Prostate gland (tissue), 2 donors: ENCODE measurements at regions not wholly inside any gene's neighbourhood (a gene's known extent, or its start where the extent isn't known, plus 50 kb on each side); places are given as distances from the start of the nearest gene placed in this dataset.

Experiments
- DNase-seq: peaks from one replicate; pipeline ENCODE4 v3.0.0-alpha.2; 2019; ENCODE audit warnings: low spot score
- H3K27ac ChIP-seq, 2 donors: fragments of 200-600 bp; sonication (generic); 2 replicates each; pipeline ENCODE4 v1.5.1; 2017 to 2019
- H3K27me3 ChIP-seq: fragments of 200-600 bp; sonication (generic); replicated peaks from 2 replicates; pipeline ENCODE4 v1.5.1; 2019; ENCODE audit not compliant: insufficient read depth
- H3K36me3 ChIP-seq, 2 donors: fragments of 200-600 bp; sonication (generic); 1 replicate in 1 of 2; 2 replicates in 1 of 2; pipeline versions ENCODE4 v1.5.1 to v1.8.1; 2017 to 2019
- H3K4me1 ChIP-seq: fragments of 200-600 bp; sonication (generic); replicated peaks from 2 replicates; pipeline ENCODE4 v1.5.1; 2019
- H3K4me3 ChIP-seq, 2 donors: fragments of 200-600 bp; sonication (generic); 2 replicates each; pipeline ENCODE4 v1.5.1; 2017 to 2019
- H3K9me3 ChIP-seq: fragments of 200-600 bp; sonication (generic); 2 replicates; pipeline ENCODE4 v1.5.1; 2017
- POLR2A ChIP-seq: fragments of 450-650 bp; IDR thresholded peaks from one replicate; pipeline ENCODE4 v1.6.1; 2016; ENCODE audit warnings: antibody characterized with exemption, mild to moderate bottlenecking
- POLR2AphosphoS5 ChIP-seq: sonication (generic); formaldehyde crosslinking; IDR thresholded peaks from one replicate; pipeline ENCODE4 v1.6.1; 2017; ENCODE audit warnings: antibody characterized with exemption
- WGBS: methylation state at CpG from one replicate; pipeline ENCODE4 v1.1.5; 2018; 5-methylcytosine and 5-hydroxymethylcytosine counted together
- intact Hi-C: fragments of 100-400 bp; cut with DNase I; formaldehyde crosslinking; loops from one replicate; pipeline ENCODE4 v1.14.2; 2022
- TF ChIP-seq, protein P1 (sequence below), 4 experiments: fragments of 200-600 bp in 2 of 4; fragments of 450-650 bp in 2 of 4; sonication (generic) in 2 of 4; IDR thresholded peaks; 1 replicate in 3 of 4; 2 replicates in 1 of 4; pipeline ENCODE4 v1.5.1; 2016 to 2019; ENCODE audit warnings: antibody characterized with exemption in 4 of 4, mild to moderate bottlenecking in 2 of 4, moderate library complexity in 2 of 4

DNA sequence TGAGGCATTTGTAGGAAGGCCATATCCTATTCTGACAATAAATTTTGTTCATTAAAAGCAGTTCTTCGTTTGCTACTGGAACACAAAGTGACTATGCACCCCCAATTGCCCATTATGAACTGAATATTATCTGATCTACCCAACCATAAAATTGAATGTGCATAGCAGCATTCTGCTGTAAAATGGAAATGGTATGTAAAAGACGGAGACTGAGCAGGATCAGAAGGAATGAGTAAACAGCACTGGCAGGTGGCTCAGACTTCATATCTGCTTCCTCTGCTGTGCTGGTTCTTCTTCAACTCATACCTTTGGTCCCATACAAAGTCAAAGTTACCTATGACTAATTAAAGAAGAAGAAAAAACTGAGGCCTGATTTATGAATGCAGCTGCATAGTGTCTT is 339.5 kb downstream of the PLA2G4A start:
- Histone ChIP-seq H3K27ac (no peak overlapping the region), H3K27me3 (no peaks in the 10 kb centered on the region), H3K9me3 (no peaks in the 10 kb centered on the region), H3K36me3 (no peaks in the 10 kb centered on the region), H3K4me3 (no peak overlapping the region), H3K4me1 (no peaks in the 10 kb centered on the region)
- TF ChIP-seq POLR2A (no peak), POLR2AphosphoS5 (no peak)
- TF ChIP-seq, protein P1, sequence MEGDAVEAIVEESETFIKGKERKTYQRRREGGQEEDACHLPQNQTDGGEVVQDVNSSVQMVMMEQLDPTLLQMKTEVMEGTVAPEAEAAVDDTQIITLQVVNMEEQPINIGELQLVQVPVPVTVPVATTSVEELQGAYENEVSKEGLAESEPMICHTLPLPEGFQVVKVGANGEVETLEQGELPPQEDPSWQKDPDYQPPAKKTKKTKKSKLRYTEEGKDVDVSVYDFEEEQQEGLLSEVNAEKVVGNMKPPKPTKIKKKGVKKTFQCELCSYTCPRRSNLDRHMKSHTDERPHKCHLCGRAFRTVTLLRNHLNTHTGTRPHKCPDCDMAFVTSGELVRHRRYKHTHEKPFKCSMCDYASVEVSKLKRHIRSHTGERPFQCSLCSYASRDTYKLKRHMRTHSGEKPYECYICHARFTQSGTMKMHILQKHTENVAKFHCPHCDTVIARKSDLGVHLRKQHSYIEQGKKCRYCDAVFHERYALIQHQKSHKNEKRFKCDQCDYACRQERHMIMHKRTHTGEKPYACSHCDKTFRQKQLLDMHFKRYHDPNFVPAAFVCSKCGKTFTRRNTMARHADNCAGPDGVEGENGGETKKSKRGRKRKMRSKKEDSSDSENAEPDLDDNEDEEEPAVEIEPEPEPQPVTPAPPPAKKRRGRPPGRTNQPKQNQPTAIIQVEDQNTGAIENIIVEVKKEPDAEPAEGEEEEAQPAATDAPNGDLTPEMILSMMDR (IDR thresholded peaks at IDR 0.05), result no peak
- no peak for DNase-seq
- WGBS, result 16% methylated on average over 2 of the region's 2 CpGs
- intact Hi-C loops, result no loop called here

DNA sequence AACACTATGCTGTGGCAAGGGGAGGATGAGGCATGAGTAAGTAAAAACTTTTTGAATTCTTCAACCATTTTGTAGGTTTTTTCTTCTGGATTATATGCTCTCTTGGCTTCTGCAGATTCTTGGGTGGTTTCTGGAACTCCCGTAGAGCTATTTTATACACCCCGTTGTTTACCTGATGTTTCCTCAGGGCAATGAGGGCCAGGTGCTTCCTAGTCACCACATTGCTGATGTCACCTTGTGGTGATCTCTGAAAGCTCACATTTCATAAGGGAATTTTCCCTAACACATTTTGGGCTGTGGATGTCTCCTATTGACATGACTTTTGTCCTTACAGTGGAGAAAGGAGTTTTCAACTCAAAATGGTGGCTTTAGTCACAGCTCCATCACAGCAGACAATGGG is 356.6 kb downstream of the PLA2G4A start:
- Histone ChIP-seq H3K4me3 (no peak overlapping the region), H3K27me3 (no peaks in the 10 kb centered on the region), H3K27ac (no peak overlapping the region), H3K36me3 (no peaks in the 10 kb centered on the region), H3K9me3 (no peaks in the 10 kb centered on the region), H3K4me1 (no peaks in the 10 kb centered on the region)
- intact Hi-C loops, result no loop called here
- WGBS, result 59% methylated on average over 2 of the region's 2 CpGs
- TF ChIP-seq POLR2AphosphoS5 (no peak), POLR2A (no peak)
- TF ChIP-seq, protein P1 (IDR thresholded peaks at IDR 0.05), result no peak
- no peak for DNase-seq

DNA sequence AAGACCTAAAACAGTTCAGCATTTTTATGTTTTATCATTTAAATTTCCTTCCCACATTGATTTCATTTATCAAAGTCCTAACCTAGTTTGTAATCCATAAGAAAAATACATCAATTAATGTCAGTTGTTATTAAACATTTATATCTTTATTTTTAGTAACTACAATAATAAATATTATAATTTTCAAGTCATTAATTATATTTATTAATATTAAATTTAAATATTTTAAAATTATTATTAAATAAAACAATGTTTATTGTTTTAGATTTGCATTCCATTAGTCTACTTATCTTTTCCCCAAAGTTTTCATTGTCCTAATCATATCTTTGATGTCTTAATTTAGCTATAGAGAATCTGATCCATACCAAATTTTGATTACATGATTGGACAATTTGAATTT is 368.9 kb downstream of the PLA2G4A start:
- DNase-seq, result no peak
- H3K4me1 ChIP-seq, result no peaks in the 10 kb centered on the region
- TF ChIP-seq, protein P1 (IDR thresholded peaks at IDR 0.05), result no peak
- TF ChIP-seq POLR2AphosphoS5 (no peak), POLR2A (no peak)
- H3K36me3 ChIP-seq, result no peaks in the 10 kb centered on the region
- H3K27me3 ChIP-seq, result no peaks in the 10 kb centered on the region
- intact Hi-C loops, result no loop called here
- no peaks in the 10 kb centered on the region for H3K9me3 ChIP-seq
- no peak overlapping the region for H3K4me3 ChIP-seq
- H3K27ac ChIP-seq, result no peak overlapping the region

DNA sequence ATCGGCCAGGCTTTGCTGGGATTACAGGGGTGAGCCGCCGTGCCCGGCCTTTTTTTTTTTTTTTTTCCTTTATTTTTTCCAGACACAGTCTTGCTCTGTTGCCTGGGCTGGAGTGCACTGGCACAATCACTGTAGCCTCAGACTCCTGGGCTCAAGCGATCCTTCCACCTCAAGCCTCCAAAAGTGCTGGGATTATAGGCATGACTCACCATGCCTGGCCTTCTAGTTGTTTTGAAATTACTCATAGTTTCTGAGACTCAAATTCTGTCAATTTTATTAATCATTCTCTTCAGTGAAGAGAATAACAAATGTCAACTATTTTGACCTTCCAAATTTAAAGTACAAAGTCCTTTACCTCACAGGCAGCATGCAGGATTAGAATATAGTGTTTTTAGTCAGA is 374.5 kb downstream of the PLA2G4A start:
- WGBS, result 91% methylated on average over 5 of the region's 5 CpGs
- TF ChIP-seq POLR2AphosphoS5 (no peak), POLR2A (no peak)
- TF ChIP-seq, protein P1 (IDR thresholded peaks at IDR 0.05), result no peak
- intact Hi-C loops, result no loop called here

DNA sequence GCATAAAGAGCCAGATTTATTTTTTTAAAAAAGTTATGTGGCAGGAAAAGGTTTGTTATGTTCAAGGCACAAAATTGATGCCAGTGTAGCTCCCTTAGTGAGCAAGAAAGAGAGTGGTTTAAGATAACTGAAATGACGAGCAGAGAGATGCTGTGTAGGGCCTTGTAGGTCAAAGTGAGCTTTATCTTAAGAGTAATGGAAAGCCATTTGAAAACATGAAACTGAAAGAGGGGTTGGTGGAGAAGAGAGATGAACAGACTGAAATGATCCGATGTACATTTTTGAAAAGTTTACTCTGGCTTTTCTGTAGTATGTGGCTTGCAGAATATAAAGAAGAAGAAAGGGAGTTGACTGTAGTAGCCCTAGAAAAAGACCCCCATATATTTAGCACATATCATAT is 383.6 kb downstream of the PLA2G4A start:
- intact Hi-C loops, result no loop called here

More for the DNA sequence above, 374.5 kb downstream of the PLA2G4A start:
- H3K4me3 ChIP-seq, result no peak overlapping the region
- no peaks in the 10 kb centered on the region for H3K36me3 ChIP-seq
- DNase-seq, result no peak
- no peaks in the 10 kb centered on the region for H3K27me3 ChIP-seq
- H3K9me3 ChIP-seq, result no peaks in the 10 kb centered on the region
- no peak overlapping the region for H3K27ac ChIP-seq
- no peaks in the 10 kb centered on the region for H3K4me1 ChIP-seq

More for the DNA sequence above, 383.6 kb downstream of the PLA2G4A start:
- no peaks in the 10 kb centered on the region for H3K9me3 ChIP-seq
- no peak overlapping the region for H3K27ac ChIP-seq
- no peak overlapping the region for H3K4me3 ChIP-seq
- no peaks in the 10 kb centered on the region for H3K36me3 ChIP-seq
- TF ChIP-seq POLR2A (no peak), POLR2AphosphoS5 (no peak)
- TF ChIP-seq, protein P1 (IDR thresholded peaks at IDR 0.05), result no peak
- WGBS, result 91% methylated on average over 2 of the region's 2 CpGs
- H3K4me1 ChIP-seq, result no peaks in the 10 kb centered on the region
- no peak for DNase-seq
- H3K27me3 ChIP-seq, result no peaks in the 10 kb centered on the region
